CD4-positive, alpha-beta T cell (primary cell): ENCODE measurements at regions not wholly inside any gene's neighbourhood (a gene's known extent, or its start where the extent isn't known, plus 50 kb on each side); places are given as distances from the start of the nearest gene placed in this dataset.

Source experiments
- ATAC-seq: fragments of 200-7000 bp; cut with Tn5 transposase; one replicate; pipeline ENCODE4 v1.10.0; 2022; ENCODE audit warnings: mild to moderate bottlenecking; ENCODE audit not compliant: poor library complexity
- CTCF ChIA-PET: fragments of 350-600 bp; sonication (Branson Sonifier 250); formaldehyde crosslinking; loops from one replicate; lab custom pipeline; 2021; ENCODE audit warnings: antibody characterized with exemption, inconsistent platforms; lab: Charles Lee
- POLR2A ChIA-PET: fragments of 350-600 bp; sonication (Branson Sonifier 250); formaldehyde crosslinking; loops from one replicate; lab custom pipeline; 2021; ENCODE audit warnings: antibody characterized with exemption, inconsistent platforms; lab: Charles Lee
- DNase-seq, 14 experiments: peaks; one replicate each; pipeline ENCODE4 v3.0.0-alpha.2; 2013 to 2020; ENCODE audit warnings: mixed read lengths in 2 of 14
- H3K27ac ChIP-seq, 2 donors: one replicate each; pipeline versions ENCODE4 v1.5.1 to v1.7.0; 2013; ENCODE audit warnings: low read length in 2 of 2, low read depth in 1 of 2, mild to moderate bottlenecking in 1 of 2
- H3K27me3 ChIP-seq, 2 experiments: 1 replicate in 1 of 2; 2 replicates in 1 of 2; pipeline versions ENCODE4 v1.6.1 to v1.7.0; 2013; ENCODE audit warnings: low read length in 2 of 2, control low read depth in 1 of 2, mild to moderate bottlenecking in 1 of 2, moderate library complexity in 1 of 2; ENCODE audit not compliant: insufficient read depth in 2 of 2, control insufficient read depth in 1 of 2
- H3K36me3 ChIP-seq: one replicate; pipeline ENCODE4 v1.6.1; 2013; ENCODE audit warnings: low read length, control low read depth; ENCODE audit not compliant: insufficient read depth
- H3K4me1 ChIP-seq: one replicate; pipeline ENCODE4 v1.6.1; 2013; ENCODE audit warnings: low read length, control low read depth; ENCODE audit not compliant: insufficient read depth
- H3K4me3 ChIP-seq: one replicate; pipeline ENCODE4 v1.5.1; 2013; ENCODE audit warnings: mild to moderate bottlenecking, low read length, moderate library complexity
- H3K9me3 ChIP-seq, 2 experiments: 1 replicate in 1 of 2; 2 replicates in 1 of 2; pipeline versions ENCODE4 v1.6.1 to v1.7.0; 2013; ENCODE audit warnings: low read length in 2 of 2, mild to moderate bottlenecking in 2 of 2, control low read depth in 1 of 2, moderate library complexity in 1 of 2; ENCODE audit not compliant: control insufficient read depth in 1 of 2, insufficient read depth in 1 of 2
- H3K27ac Mint-ChIP-seq: one replicate; pipeline ENCODE4 v1.8.0; 2020; ENCODE audit warnings: mixed read lengths
- H3K27me3 Mint-ChIP-seq: one replicate; pipeline ENCODE4 v1.8.0; 2021; ENCODE audit warnings: mixed read lengths
- H3K36me3 Mint-ChIP-seq: one replicate; pipeline ENCODE4 v1.8.0; 2021; ENCODE audit warnings: low read depth, mixed read lengths
- H3K4me1 Mint-ChIP-seq: one replicate; pipeline ENCODE4 v1.8.0; 2021; ENCODE audit warnings: low read depth, mixed read lengths
- H3K4me3 Mint-ChIP-seq: one replicate; pipeline ENCODE4 v1.8.0; 2020; ENCODE audit warnings: mild to moderate bottlenecking, mixed read lengths
- H3K9me3 Mint-ChIP-seq: one replicate; pipeline ENCODE4 v1.8.0; 2020; ENCODE audit warnings: mixed read lengths
- CTCF ChIP-seq: fragments of 200-600 bp; IDR thresholded peaks from one replicate; pipeline ENCODE4 v1.8.0; 2022; ENCODE audit warnings: antibody characterized with exemption, mild to moderate bottlenecking
- intact Hi-C, 2 experiments: fragments of 100-400 bp; cut with DNase I in 1 of 2; cut with micrococcal nuclease in 1 of 2; formaldehyde crosslinking; loops; one replicate each; pipeline versions ENCODE4 v1.15.1 to v1.9.0; 2023 to 2025; cut with DNase I, micrococcal nuclease

- Mint-ChIP-seq H3K9me3 (peaks cover 5% of the 10 kb centered on the region), H3K4me3 (no peak overlapping the region)
- H3K27ac ChIP-seq, result no peak overlapping the region
These were observed 117.6 kb downstream of the LEPR start for GRCh38 chr1:65538086-65538485.

GRCh38 chr1:65538664-65539063 is 118.2 kb downstream of the LEPR start:
- no peak for TF ChIP-seq CTCF
- Histone ChIP-seq H3K4me3 (no peak overlapping the region), H3K36me3 (no peaks in the 10 kb centered on the region), H3K27me3 (no peaks in the 10 kb centered on the region), H3K27ac (no peak overlapping the region), H3K9me3 (no peaks in the 10 kb centered on the region), H3K4me1 (no peaks in the 10 kb centered on the region)
- no peak overlapping the region for H3K4me3 Mint-ChIP-seq
- H3K9me3 Mint-ChIP-seq, result peaks cover 5% of the 10 kb centered on the region
- CTCF ChIA-PET, result no interaction called here
- POLR2A ChIA-PET, result no interaction called here
- no peaks in the 10 kb centered on the region for H3K27me3 Mint-ChIP-seq
- DNase-seq, result no peak
- no peaks in the 10 kb centered on the region for H3K4me1 Mint-ChIP-seq
- intact Hi-C loops, result no loop called here
- no peak for ATAC-seq
- no peak overlapping the region for H3K27ac Mint-ChIP-seq
- H3K36me3 Mint-ChIP-seq, result no peaks in the 10 kb centered on the region

More at GRCh38 chr1:65538086-65538485, 117.6 kb downstream of the LEPR start:
- Histone ChIP-seq H3K36me3 (no peaks in the 10 kb centered on the region), H3K4me3 (no peak overlapping the region), H3K9me3 (no peaks in the 10 kb centered on the region), H3K27me3 (no peaks in the 10 kb centered on the region), H3K4me1 (no peaks in the 10 kb centered on the region)
- DNase-seq (no peak), ATAC-seq (no peak)
- TF ChIP-seq CTCF, result no peak
- Mint-ChIP-seq H3K36me3 (no peaks in the 10 kb centered on the region), H3K27ac (no peak overlapping the region), H3K4me1 (no peaks in the 10 kb centered on the region), H3K27me3 (no peaks in the 10 kb centered on the region)
- intact Hi-C loops, result no loop called here
- POLR2A ChIA-PET, result no interaction called here
- CTCF ChIA-PET, result no interaction called here

GRCh38 chr1:65539266-65540131 is 119.0 kb downstream of the LEPR start:
- no peak for DNase-seq
- no peaks in the 10 kb centered on the region for H3K36me3 ChIP-seq
- H3K4me1 Mint-ChIP-seq, result no peaks in the 10 kb centered on the region
- no peaks in the 10 kb centered on the region for H3K27me3 Mint-ChIP-seq
- H3K4me1 ChIP-seq, result no peaks in the 10 kb centered on the region
- CTCF ChIA-PET, result no interaction called here
- no peak overlapping the region for H3K4me3 ChIP-seq
- TF ChIP-seq CTCF, result no peak
- H3K27ac Mint-ChIP-seq, result no peak overlapping the region
- no peak overlapping the region for H3K27ac ChIP-seq
- intact Hi-C loops, result no loop called here
- no peaks in the 10 kb centered on the region for H3K9me3 ChIP-seq
- no peak overlapping the region for H3K4me3 Mint-ChIP-seq
- peaks cover 3% of the 10 kb centered on the region for H3K9me3 Mint-ChIP-seq
- POLR2A ChIA-PET, result no interaction called here
- ATAC-seq, result no peak
- H3K27me3 ChIP-seq, result no peaks in the 10 kb centered on the region
- no peaks in the 10 kb centered on the region for H3K36me3 Mint-ChIP-seq
